Retinal pigment epithelial cell (primary cell): ENCODE measurements at regions not wholly inside any gene's neighbourhood (a gene's known extent, or its start where the extent isn't known, plus 50 kb on each side); places are given as distances from the start of the nearest gene placed in this dataset.

Experiments used
- DNase-seq: peaks from one replicate; pipeline ENCODE4 v3.0.0-alpha.2; 2010; ENCODE audit warnings: low read depth
- H3K4me3 ChIP-seq: 2 replicates; pipeline ENCODE4 v1.5.1; 2011; ENCODE audit warnings: mild to moderate bottlenecking, low read length, control low read depth, moderate library complexity
- TF ChIP-seq, protein P1 (sequence below): conservative IDR thresholded peaks from 2 replicates; pipeline ENCODE4 v1.5.1; 2011; ENCODE audit warnings: low read depth, low read length, control low read depth, inconsistent platforms

DNA sequence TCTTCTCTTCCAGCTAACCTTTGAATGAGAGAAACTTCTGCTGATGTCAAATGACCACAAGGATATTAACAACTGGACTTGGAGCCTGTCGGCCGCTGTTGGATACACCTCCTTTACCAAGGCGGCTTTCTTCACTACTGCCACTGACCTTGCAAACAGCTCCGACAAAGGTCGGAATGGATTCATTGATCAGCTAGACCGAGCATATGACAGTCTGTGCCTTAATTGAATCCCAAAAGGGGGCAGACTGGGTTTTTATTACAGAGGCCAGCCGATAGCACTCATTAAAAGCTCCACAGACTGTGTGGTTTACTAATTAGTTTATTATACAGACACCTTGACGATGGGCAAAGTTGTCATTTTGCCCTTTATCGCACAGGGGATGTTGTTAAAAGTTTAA, 394.5 kb downstream of the RERGL start:
- no peak overlapping the region for H3K4me3 ChIP-seq
- no peak for DNase-seq
- TF ChIP-seq, protein P1, sequence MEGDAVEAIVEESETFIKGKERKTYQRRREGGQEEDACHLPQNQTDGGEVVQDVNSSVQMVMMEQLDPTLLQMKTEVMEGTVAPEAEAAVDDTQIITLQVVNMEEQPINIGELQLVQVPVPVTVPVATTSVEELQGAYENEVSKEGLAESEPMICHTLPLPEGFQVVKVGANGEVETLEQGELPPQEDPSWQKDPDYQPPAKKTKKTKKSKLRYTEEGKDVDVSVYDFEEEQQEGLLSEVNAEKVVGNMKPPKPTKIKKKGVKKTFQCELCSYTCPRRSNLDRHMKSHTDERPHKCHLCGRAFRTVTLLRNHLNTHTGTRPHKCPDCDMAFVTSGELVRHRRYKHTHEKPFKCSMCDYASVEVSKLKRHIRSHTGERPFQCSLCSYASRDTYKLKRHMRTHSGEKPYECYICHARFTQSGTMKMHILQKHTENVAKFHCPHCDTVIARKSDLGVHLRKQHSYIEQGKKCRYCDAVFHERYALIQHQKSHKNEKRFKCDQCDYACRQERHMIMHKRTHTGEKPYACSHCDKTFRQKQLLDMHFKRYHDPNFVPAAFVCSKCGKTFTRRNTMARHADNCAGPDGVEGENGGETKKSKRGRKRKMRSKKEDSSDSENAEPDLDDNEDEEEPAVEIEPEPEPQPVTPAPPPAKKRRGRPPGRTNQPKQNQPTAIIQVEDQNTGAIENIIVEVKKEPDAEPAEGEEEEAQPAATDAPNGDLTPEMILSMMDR: no peak

DNA sequence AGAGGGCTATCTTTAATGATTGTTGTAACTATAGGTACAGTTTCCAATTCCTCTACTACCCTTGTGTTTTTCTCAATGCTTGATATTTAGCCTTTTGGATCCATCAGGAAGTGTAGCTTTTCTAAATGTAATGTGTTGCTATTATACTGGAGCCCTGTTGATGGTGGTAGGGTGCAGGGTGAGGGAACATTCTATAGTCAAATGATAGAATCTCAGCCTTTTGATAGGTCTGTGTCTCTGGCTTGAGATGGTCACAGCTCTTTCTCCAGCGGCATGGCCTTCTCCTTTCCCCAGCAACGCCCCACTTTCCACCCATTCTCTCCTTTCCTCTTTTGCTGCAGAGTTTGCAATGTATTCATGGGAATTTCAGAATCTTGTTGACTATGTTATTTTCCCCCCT, 398.6 kb downstream of the RERGL start:
- TF ChIP-seq, protein P1: no peak
- no peak for DNase-seq
- H3K4me3 ChIP-seq: no peak overlapping the region

DNA sequence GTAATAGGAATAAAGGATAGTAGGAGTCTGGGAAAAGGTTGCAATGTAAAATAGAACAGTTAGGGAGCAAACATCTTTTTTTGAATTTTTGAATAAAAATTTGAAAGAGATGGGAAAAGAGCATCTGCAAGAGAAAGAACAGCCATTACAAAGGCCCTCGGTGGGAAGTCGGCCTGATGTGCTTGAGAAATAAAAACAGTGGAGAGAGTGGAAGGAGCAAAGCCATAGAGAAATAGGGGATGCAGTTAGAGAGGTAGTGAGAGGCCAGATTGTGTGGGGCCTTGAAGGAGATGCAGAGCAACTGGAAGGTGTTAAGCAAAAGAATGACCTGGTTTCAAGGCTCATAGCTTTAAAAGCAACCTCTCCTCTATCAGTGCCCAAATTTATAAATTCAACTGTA, 409.8 kb downstream of the RERGL start:
- no peak overlapping the region for H3K4me3 ChIP-seq
- no peak for DNase-seq
- TF ChIP-seq, protein P1: no peak

DNA sequence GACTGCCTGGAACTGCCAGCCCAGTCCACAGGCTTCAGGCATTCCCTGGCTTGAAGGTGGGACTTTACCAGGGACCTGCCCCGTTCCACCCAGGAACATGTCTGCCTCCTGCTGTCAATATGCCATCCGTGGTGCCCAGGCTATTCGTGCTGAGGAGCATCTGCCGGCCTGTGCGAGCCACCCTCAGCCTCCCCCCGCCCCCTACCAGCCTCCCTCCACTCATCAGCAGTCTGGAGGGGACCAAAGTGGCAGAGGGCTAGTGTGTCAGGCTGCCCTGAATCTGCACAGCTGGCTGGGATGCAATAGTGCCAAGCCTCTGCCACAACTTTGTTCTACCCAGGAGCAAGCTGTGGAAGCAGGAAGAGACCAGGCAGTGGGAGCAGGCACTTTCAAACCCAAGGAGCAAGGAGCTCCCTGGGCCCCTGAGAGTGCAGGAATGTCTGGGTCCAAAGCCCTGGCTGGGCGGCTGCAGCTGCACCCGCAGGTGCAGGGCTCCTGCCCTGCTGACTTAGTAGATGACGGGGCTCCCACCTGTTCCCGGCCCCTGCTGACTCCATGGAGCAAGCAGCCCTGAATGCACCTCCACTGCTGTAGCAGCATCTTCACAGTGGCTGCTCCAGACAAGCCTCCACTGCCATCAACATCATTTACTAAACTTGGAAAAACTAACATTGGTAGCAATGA, 423.2 kb downstream of the RERGL start:
- no peak for DNase-seq
- TF ChIP-seq, protein P1: no peak
- H3K4me3 ChIP-seq: no peak overlapping the region

DNA sequence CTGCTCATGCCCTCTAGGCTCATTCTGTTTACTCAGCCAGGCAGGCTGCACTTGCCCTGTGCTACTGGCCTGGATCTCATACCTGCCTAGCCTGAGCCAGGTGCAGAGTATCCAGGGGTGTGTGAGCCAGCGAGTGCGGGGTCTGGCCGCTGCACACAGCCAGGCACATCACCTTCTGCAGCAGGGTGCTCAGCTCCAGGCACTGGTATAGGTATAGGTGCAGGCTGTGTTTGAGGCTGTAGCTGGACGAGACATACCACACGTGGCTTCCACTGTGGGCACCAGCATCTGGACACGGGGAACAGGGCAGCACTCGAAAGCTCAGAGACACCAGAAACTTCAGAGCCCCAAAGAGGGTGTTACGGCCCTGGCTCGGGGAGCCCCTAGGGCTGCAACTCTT, 424.2 kb downstream of the RERGL start:
- DNase-seq: no peak
- H3K4me3 ChIP-seq: no peak overlapping the region
- TF ChIP-seq, protein P1: no peak

DNA sequence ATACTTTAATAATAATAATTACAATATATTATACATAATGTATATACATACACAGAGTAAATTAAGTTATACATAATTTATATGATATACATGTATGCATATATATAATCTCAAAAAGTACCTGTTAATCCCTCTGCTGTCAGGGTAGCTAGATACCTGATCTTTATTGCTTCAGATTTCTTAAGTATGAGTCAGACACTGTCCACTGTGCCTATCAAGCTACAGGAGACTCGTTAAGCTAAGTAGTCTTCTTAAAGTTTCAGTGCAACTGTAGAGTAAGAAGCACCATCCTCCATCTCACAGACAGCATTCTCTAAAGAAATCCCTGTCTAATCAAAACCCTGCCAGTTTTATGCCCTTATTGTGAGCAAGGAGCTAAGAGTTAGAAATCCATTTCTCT, 428.7 kb downstream of the RERGL start:
- TF ChIP-seq, protein P1: no peak
- DNase-seq: peak; percentile 1
- H3K4me3 ChIP-seq: no peak overlapping the region

DNA sequence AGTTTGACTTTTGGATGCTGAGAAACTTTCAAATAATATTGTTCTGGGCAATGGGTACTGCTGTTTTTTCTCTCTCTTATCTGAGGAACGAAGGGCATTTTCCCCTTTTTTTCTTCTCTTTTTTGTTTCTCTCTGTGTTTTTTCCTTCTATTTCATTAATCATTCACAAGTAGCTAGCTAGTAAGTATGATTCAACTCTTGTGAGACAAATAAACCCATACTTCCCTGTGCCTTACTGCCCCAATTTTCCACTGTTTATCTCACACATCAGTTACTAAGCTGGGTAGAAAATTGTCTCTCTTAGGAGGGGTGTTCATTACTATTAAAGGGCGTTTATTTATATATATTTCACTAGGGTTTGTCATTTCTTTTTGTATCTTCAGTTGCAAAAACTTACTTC, 437.6 kb downstream of the RERGL start:
- DNase-seq: no peak
- H3K4me3 ChIP-seq: no peak overlapping the region
- TF ChIP-seq, protein P1: no peak
